WI38 (cell line): ENCODE measurements at regions not wholly inside any gene's neighbourhood (a gene's known extent, or its start where the extent isn't known, plus 50 kb on each side); places are given as distances from the start of the nearest gene placed in this dataset.

ENCODE experiments used
- H3K4me3 ChIP-seq: 2 replicates; pipeline ENCODE4 v1.5.1; 2011; ENCODE audit warnings: low read depth, mild to moderate bottlenecking, control low read depth, low read length
- CTCF ChIP-seq: IDR thresholded peaks from 2 replicates; pipeline ENCODE4 v1.5.1; 2012; ENCODE audit warnings: low read depth, mild to moderate bottlenecking, control low read depth, low read length

GRCh38 chr3:5633960-5634359 is 446.5 kb downstream of the EDEM1 start:
- no peak overlapping the region for H3K4me3 ChIP-seq
- TF ChIP-seq CTCF, result no peak

GRCh38 chr3:5634411-5634810 is 446.9 kb downstream of the EDEM1 start:
- no peak for TF ChIP-seq CTCF
- H3K4me3 ChIP-seq, result no peak overlapping the region

- TF ChIP-seq CTCF, result no peak
- H3K4me3 ChIP-seq, result no peak overlapping the region
These were observed 448.2 kb downstream of the EDEM1 start for GRCh38 chr3:5635746-5636145.

GRCh38 chr3:5638550-5638949 is 451.0 kb downstream of the EDEM1 start:
- TF ChIP-seq CTCF, result no peak
- no peak overlapping the region for H3K4me3 ChIP-seq

DNA sequence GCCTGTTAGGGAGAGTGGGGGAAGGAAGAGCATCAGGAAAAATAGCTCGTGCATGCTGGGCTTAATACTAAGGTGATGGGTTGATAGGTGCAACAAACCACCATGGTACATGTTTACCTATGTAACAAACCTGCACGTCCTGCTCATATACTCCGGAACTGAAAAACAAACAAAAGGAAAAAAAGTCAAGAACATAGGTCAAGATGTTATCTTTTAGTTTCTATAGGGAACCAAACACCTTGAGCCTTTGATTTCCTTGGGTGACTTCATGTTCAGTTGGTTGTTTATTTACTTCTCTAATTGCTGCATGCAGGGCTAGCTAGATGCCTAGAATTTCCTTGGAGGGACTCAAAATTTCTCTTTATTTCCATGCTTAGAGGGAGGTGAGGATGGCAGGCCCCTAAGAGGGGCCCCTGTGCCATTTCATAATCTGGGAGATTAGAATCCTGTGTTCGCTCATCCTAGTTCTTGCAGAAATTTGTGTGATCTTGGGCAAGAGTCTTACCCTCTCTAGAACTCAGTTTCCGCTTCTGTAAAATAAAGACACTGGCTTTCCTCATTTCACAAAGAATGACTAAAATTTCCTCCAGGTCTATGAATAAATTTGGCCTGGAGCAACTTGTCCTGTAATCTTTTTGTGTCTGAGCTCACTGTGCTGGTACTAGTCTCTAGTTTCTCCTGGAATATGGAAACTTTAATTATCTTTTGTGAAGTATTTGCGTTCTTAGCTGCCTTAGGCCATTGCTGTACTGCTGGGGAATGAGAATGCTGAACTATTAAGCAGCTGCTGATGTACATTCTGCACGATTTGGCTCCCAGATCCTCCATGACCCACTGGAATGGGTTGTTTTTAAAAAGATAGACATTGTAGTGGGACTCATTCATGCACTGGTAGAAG is 457.5 kb downstream of the EDEM1 start:
- no peak overlapping the region for H3K4me3 ChIP-seq
- no peak for TF ChIP-seq CTCF

DNA sequence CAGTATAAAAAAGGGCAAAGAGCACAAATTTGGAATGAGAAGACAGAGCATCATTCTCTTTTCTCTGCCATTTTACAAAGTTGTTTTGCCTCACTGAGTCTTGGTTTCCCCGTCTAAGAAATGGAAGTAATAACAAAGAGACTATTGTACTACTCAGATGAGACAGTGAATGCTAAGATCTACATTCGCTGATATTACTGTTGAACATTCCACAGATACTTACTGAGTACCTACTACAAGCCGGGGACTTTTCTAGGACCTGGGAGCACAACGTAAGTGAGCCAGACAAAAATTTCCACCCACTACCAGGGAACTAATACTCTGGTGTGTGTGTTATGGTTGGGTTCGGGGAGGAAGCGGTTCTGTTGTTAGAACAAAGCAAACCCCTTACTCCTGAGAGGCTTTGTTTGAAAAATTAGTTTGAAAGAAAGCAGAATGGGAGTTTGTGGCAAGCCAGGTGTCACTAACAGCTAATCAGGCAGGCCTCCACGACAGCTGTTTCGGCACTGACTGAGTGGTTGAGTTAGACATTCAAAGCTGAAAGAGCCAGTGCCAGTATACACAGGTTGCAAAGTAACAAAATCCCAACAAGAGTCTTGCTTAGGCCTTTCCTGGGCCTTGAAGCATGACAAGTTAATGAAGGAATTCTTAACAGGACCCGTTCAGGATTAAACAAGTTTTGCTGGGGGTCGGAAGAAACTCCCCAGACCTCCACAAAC is 458.3 kb downstream of the EDEM1 start:
- no peak for TF ChIP-seq CTCF
- H3K4me3 ChIP-seq, result no peak overlapping the region

- TF ChIP-seq CTCF, result no peak
- H3K4me3 ChIP-seq, result no peak overlapping the region
These were observed 462.8 kb downstream of the EDEM1 start for GRCh38 chr3:5650303-5650702.
